ENCODE measurements at regions not wholly inside any gene's neighbourhood (a gene's known extent, or its start where the extent isn't known, plus 50 kb on each side); places are given as distances from the start of the nearest gene placed in this dataset.

DNA sequence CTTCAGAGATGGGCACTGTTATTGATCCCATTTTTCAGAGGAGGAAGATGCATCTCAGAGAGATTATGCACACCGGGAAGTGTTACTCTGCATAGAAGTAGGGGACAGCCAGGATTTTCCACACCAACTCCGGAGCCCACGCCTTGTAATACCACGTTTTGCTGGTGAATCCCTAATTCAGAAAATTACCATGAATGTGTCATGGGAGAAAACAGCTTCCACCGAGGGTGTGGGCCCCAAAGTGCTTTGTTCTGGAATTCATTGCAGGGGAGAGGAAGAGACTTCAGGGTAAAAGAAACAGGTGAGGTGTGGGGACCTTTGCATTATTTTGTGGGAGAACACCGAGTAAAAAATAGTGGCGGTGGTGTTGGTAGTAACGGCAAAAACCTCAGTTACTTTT lies 1051.4 kb upstream of the RBFOX1 start:
- no peak for TF ChIP-seq CTCF (IDR thresholded peaks at IDR 0.05)
- TF ChIP-seq POLR2A (IDR thresholded peaks at IDR 0.05): no peak

Measured in vagina (tissue), 2 donors.